GM21825 (cell line): ENCODE measurements at regions not wholly inside any gene's neighbourhood (a gene's known extent, or its start where the extent isn't known, plus 50 kb on each side); places are given as distances from the start of the nearest gene placed in this dataset.
"Not testable (repeated sequence)": the region's sequence is repeated elsewhere in the genome, so short reads cannot be mapped to it uniquely, and the experiment has no call there.

Source experiments
- ATAC-seq: cut with Tn5 transposase; IDR thresholded peaks from one replicate; pipeline ENCODE4 v1.9.1; 2021; ENCODE audit warnings: mild to moderate bottlenecking, moderate library complexity; ENCODE audit not compliant: unreplicated experiment

DNA sequence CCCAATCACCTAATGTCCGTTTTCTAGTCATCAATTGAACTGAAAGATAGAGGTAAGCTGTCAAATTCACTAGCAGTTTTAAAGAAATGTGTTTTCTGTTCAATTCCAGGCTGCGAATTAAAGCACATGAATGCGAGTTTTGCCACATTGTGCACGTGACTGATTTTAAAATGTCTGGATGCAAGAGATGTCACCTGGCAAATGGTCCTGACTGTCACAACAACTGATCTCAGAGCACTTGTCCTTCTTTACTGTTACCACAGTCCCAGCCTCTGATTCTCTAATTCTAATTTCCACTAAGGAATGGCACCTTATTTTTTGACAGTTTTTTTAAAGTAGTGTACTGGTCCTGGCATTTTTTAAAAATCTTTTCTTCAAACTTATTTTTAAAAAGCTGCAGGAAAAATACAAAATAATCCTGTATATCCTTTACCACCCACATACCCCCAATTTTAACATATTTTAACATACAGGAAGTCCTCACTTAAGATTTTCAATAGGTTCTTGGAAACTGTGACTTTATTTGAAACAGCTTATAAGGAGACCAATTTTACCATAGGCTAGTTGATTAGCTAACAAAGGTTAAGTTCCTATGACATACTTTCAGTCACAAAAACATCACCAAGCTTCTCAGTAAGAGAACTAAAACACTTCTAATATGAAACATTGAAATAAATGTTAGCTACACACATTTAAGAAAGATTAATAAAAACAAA is 1364.3 kb downstream of the EFNA5 start:
- no peak for ATAC-seq

- no peak for ATAC-seq
These were observed 1366.8 kb downstream of the EFNA5 start for GRCh38 chr5:106303911-106304310.

- no peak for ATAC-seq
These were observed 1378.1 kb downstream of the EFNA5 start for GRCh38 chr5:106292654-106293053.

- ATAC-seq: no peak
These were observed 1379.9 kb downstream of the EFNA5 start for GRCh38 chr5:106290841-106291240.

GRCh38 chr5:106288979-106289378 is 1381.8 kb downstream of the EFNA5 start:
- no peak for ATAC-seq

DNA sequence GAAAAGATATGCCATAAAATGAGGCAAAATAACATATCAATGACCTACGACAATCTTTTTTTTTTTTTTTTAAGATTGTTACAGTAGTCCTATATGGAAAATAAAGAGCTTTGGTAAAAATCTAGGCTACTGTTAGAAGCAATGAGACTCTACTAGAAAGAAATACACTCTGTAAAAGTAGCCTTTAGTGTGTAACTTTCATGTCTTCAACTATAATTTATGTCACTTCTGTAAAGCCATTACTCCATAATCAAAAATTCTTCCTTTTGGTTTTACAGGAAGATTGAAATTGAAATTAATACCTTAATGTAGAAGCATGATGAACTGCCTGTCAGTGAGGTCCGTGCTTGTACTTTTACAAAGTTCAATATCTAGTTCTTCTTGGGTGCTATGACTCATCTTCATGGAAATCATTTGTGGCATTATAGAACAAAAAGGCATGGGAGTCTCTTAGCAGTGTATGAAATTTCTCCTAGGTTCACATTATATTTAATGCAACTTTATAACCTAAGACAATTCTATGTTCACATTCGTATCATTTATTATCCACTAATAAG is 1393.1 kb downstream of the EFNA5 start:
- no peak for ATAC-seq

DNA sequence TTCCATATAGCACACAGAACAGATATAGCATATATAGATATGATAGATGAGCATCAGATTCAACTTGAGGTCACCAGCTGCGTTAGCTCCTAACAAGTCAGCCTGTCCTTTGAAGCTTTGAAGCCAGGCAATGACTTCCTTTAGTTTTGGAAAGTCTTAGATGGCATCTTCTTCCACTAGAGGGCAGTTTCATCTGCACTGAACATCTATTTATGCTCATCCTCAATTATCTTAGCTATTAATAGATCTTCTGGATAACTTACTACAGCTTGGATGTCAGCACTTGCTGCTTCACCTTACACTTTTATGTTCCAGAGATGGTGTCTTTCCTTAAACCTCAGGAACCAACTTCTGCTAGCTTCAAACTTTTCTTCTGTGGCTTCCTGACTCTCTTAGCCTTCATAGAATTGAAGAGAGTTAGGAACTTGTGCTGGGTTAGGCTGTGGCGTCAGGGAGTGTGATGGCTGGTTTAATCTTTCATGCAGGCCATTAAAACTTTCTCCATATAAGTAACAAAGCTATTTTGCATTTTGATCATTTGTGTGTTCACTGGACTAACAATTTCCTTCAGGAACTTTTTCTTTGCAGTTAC is 1401.4 kb downstream of the EFNA5 start:
- no peak for ATAC-seq

DNA sequence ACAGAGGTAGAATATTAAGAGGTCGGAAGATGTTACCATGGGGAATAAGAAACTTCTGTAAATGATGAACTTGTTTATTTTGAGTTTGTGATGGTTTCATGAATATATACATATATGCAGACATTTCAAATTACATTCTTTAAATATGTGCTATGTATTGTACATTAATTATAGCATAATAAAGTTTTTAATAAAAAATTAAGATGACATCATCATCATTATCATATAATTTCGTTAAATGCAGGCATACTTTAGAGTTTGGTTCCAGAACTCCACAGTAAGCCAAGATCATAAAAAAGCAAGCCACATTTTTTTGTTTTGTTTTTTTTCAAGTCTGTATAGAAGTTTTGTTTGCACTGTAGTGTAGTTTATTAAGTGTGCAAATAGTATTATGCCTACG is 1403.5 kb downstream of the EFNA5 start:
- ATAC-seq: no peak

- ATAC-seq: no peak
These were observed 1408.3 kb downstream of the EFNA5 start for GRCh38 chr5:106262395-106262794.

GRCh38 chr5:106259431-106260090 is 1411.2 kb downstream of the EFNA5 start:
- not testable (repeated sequence) for ATAC-seq

DNA sequence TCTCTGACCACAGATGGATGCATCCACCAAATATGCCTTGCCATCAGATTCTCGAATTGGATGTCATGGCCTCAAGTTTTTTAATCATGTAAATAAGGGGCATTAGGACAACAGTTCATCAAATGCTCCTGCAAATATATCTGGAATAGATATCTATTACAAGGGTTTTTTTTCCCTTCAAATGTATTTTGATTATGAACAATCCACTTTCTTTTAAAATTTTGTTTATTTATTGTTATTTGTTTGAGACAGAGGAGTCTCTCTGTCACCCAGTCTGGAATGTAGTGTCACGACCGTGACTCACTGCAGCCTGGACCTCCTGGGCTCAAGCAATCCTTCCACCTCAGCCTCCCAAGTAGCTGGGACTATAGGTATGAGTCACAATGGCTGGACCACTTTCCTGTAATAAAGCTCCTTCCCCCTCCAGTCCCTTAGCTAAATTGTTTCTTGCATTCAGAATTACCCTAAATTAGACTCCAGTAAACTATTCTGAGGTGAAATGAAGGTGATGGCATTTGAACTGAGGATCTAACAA is 1412.1 kb downstream of the EFNA5 start:
- ATAC-seq: no peak

- ATAC-seq: no peak
These were observed 1416.0 kb downstream of the EFNA5 start for GRCh38 chr5:106254784-106255183.

DNA sequence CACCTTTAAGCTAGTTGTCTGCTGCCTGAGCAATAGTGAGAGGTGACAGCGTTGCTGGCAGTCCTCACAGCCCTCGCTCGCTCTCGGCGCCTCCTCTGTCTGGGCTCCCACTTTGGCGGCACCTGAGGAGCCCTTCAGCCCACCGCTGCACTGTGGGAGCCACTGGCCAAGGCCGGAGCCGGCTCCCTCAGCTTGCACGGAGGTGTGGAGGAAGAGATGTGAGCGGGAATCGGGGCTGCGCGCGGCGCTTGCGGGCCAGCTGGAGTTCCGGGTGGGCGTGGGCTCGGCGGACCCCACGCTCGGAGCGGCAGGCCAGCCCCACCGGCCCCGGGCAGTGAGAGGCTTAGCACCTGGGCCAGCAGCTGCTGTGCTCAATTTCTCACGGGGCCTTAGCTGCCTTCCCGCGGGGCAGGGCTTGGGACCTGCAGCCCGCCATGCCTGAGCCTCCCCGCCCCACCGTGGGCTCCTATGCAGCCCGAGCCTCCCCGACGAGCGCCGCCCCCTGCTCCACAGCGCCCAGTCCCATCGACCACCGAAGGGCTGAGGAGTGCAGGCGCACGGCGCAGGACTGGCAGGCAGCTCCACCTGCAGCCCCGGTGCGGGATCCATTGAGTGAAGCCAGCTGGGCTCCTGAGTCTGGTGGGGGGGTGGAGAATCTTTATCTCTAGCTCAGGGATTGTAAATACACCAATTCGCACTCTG is 1424.5 kb downstream of the EFNA5 start:
- ATAC-seq: not testable (repeated sequence)

DNA sequence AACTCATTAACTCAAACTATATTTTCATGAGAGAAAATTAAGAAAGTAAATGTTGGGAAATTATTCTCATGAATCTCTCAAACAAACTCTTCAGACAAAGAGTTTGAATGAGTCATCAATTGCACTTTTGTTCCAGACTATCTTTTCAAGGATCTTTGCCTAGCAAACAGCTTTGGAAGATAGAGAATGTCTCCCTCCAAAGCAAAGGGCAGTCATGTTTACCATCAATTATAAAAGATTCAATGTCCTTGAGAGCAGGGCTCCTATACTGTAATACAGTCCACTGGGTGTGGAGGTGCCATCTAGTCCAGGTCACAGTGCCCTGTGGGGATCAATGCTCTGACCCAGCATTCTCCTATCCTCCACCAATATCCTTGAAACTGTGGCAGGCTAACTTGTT is 1429.3 kb downstream of the EFNA5 start:
- no peak for ATAC-seq

- no peak for ATAC-seq
These were observed 1464.7 kb downstream of the EFNA5 start for GRCh38 chr5:106205916-106206571.

DNA sequence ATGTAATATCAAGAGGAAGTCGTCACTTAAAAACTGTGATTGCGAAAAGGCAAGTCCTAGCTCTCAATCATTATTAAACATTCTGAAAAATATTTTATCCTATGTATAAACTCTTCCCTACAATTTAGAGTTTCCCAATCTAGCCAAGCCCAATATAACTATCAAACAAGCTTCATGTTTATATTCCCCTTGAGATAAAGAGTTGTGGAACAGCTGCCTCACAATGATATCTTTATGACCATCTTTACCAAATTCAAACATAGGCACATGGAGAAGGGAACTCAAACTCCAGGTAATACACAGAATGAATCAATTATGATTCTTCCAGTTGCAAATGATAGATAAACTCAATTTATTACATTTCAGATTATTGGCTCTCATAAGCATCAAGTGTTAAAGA is 1468.7 kb downstream of the EFNA5 start:
- ATAC-seq: no peak

DNA sequence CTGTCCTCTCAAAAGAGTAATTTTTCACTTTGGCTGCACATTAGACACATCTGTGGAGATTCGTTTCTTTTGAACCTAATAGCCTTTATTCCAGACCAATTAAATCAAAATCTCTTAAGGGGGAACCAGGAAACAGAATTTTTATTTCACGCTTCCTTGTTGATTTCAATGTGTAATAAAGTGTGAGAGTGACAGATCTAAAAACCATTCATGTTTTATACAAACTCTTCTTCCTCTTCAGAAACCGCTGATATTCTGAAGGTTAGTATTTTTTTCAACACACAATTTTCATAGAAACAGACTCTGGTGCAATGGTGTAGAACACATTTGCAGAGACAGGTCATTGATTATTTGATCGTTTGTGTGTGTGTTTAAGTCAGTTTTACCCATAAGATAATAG is 1469.8 kb downstream of the EFNA5 start:
- ATAC-seq: no peak

- no peak for ATAC-seq
These were observed 1474.9 kb downstream of the EFNA5 start for GRCh38 chr5:106195679-106196474.

DNA sequence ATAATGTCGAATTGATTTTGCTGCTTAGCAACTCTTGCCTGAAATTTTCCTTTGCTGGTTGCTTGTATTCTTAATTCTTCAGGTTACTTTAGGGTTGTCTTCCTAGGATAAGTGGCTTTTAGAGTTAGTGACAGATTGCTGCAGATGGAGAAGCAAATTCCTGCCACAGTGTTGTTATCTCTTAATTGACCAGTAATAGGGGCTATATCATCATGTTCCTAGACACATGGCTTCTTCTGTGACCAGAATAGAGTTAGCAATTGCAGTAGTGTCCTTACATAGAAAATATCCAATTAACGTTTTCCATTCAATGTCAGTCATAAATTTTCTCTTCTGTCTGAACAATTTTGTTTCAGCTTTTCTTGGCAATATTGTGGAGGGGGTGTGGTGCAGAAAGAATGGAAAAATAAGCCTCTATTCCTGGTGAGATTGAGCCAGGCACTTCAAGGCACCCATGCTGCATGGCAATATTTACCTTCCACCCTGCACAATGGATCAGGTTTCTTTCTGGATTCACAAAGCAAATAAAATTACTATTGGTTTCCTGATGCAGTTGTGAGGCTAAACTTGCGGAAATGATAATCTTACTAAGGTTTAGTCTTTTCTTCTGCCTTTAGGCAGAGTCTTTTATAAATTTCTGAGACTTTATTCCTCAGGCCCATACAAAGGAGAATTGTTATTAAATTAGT is 1481.5 kb downstream of the EFNA5 start:
- ATAC-seq: no peak
